ENCODE measurements at regions not wholly inside any gene's neighbourhood (a gene's known extent, or its start where the extent isn't known, plus 50 kb on each side); places are given as distances from the start of the nearest gene placed in this dataset.

DNA sequence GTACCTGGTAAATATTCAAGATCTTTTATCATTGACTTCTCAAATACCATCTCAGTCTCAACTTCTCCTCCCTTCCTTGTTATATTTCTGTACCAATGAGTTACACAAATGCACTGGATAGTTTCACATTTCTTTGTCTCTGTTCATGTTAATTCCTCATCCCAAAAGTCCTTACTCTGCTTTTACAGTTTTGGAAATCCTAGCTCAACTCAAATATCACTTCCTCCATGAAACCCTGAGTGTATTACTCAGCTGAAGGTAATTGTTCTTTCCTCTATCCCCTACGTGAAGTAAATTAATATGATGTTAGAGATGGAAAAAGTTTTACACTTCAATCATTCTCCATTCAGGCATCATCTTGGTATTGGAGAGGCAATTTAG lies 241.5 kb downstream of the TLE4 start:
- H3K9ac ChIP-seq (ENCODE audit: control insufficient read depth, extremely low read depth, insufficient read depth, low read length), result no peak overlapping the region
- TF ChIP-seq, protein P1, sequence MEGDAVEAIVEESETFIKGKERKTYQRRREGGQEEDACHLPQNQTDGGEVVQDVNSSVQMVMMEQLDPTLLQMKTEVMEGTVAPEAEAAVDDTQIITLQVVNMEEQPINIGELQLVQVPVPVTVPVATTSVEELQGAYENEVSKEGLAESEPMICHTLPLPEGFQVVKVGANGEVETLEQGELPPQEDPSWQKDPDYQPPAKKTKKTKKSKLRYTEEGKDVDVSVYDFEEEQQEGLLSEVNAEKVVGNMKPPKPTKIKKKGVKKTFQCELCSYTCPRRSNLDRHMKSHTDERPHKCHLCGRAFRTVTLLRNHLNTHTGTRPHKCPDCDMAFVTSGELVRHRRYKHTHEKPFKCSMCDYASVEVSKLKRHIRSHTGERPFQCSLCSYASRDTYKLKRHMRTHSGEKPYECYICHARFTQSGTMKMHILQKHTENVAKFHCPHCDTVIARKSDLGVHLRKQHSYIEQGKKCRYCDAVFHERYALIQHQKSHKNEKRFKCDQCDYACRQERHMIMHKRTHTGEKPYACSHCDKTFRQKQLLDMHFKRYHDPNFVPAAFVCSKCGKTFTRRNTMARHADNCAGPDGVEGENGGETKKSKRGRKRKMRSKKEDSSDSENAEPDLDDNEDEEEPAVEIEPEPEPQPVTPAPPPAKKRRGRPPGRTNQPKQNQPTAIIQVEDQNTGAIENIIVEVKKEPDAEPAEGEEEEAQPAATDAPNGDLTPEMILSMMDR (optimal IDR thresholded peaks at IDR 0.05 in 1 of 3, IDR thresholded peaks at IDR 0.05 in 1 of 3, conservative IDR thresholded peaks at IDR 0.05 in 1 of 3; ENCODE audit: extremely low read depth in 1 of 3, insufficient read depth in 2 of 3, low read length in 3 of 3), result no peak
- no peak for TF ChIP-seq EZH2 (IDR thresholded peaks at IDR 0.05; ENCODE audit: low read length)
- no peak overlapping the region for H3K27ac ChIP-seq (ENCODE audit: control insufficient read depth, insufficient read depth, low read length)
- DNase-seq (ENCODE audit: low read depth, low spot score), result no peak
- dilution Hi-C loops (cut with MboI; ENCODE audit: extremely low pct_ligation_motif_present, low sequenced_read_pairs), result no loop called here
- H3K4me2 ChIP-seq (ENCODE audit: control insufficient read depth, extremely low read depth, insufficient read depth, low read depth, low read length), result no peak overlapping the region
- no peak for FAIRE-seq
- H3K27me3 ChIP-seq (ENCODE audit: control insufficient read depth, extremely low read depth, insufficient read depth, low read length), result no peaks in the 10 kb centered on the region
- H3K9me3 ChIP-seq (ENCODE audit: control insufficient read depth, low read depth, low read length), result no peaks in the 10 kb centered on the region
- peaks cover 3% of the 10 kb centered on the region for H3K4me1 ChIP-seq (ENCODE audit: control insufficient read depth, extremely low read depth, insufficient read depth, low read length)
- no peaks in the 10 kb centered on the region for H4K20me1 ChIP-seq (ENCODE audit: control insufficient read depth, extremely low read depth, insufficient read depth, low read length)
- no peak overlapping the region for H3K4me3 ChIP-seq (ENCODE audit: control insufficient read depth in 2 of 3, extremely low read depth in 1 of 3, insufficient read depth in 2 of 3, low read depth in 1 of 3, low read length in 3 of 3)
- H3K9me1 ChIP-seq (ENCODE audit: control insufficient read depth, extremely low read depth, insufficient read depth, low read length), result no peaks in the 10 kb centered on the region
- H3K36me3 ChIP-seq (ENCODE audit: control insufficient read depth in 2 of 2, extremely low read depth in 1 of 2, insufficient read depth in 2 of 2, low read length in 2 of 2), result no peaks in the 10 kb centered on the region
- no peak overlapping the region for H2AFZ ChIP-seq (ENCODE audit: control insufficient read depth, low read length)
- H3K79me2 ChIP-seq (ENCODE audit: control insufficient read depth, insufficient read depth, low read length), result no peaks in the 10 kb centered on the region

DNA sequence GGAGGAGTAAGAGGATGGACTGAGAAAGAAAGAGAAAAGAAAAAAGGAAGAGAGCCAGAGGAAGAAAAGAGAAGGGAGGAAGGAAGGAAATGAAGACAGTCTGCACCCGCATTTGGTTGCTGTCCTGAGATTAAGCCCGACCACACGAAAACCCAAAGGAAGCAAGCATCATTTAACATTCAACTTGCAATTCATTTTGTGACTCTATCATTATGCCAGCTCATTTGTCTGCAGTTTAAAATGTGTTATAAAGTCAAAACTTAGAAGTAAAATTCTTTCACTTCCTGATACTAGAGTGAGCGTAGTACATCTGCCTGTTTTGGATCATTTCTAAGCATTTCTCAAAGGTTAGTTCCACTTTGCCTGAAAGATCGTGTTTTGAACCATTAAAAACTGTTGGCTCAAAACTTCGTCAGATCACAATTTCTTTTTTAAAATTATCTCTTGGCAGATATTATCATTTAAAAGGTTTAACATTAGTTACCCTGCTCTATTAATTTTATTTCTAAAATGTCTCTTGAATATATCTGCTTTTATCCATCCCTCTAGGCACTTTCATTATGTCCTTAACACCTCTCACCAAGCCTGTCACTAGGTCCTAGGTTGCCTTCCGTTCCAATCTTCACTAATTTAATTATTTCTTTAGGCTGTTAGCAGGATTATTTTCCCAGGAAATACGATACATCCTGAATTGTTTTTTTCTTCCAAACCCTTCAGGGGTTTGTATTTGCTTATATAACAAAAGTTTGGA lies 240.9 kb downstream of the TLE4 start:
- DNase-seq (ENCODE audit: low read depth, low spot score) (no peak), FAIRE-seq (no peak)
- Histone ChIP-seq H4K20me1 (ENCODE audit: control insufficient read depth, extremely low read depth, insufficient read depth, low read length) (no peaks in the 10 kb centered on the region), H3K9me1 (ENCODE audit: control insufficient read depth, extremely low read depth, insufficient read depth, low read length) (no peaks in the 10 kb centered on the region), H3K9me3 (ENCODE audit: control insufficient read depth, low read depth, low read length) (no peaks in the 10 kb centered on the region), H3K4me1 (ENCODE audit: control insufficient read depth, extremely low read depth, insufficient read depth, low read length) (peaks cover 3% of the 10 kb centered on the region), H2AFZ (ENCODE audit: control insufficient read depth, low read length) (no peak overlapping the region), H3K4me2 (ENCODE audit: control insufficient read depth, extremely low read depth, insufficient read depth, low read depth, low read length) (no peak overlapping the region), H3K4me3 (ENCODE audit: control insufficient read depth in 2 of 3, extremely low read depth in 1 of 3, insufficient read depth in 2 of 3, low read depth in 1 of 3, low read length in 3 of 3) (no peak overlapping the region), H3K79me2 (ENCODE audit: control insufficient read depth, insufficient read depth, low read length) (no peaks in the 10 kb centered on the region), H3K27me3 (ENCODE audit: control insufficient read depth, extremely low read depth, insufficient read depth, low read length) (no peaks in the 10 kb centered on the region), H3K36me3 (ENCODE audit: control insufficient read depth in 2 of 2, extremely low read depth in 1 of 2, insufficient read depth in 2 of 2, low read length in 2 of 2) (no peaks in the 10 kb centered on the region), H3K27ac (ENCODE audit: control insufficient read depth, insufficient read depth, low read length) (no peak overlapping the region), H3K9ac (ENCODE audit: control insufficient read depth, extremely low read depth, insufficient read depth, low read length) (no peak overlapping the region)
- dilution Hi-C loops (cut with MboI; ENCODE audit: extremely low pct_ligation_motif_present, low sequenced_read_pairs), result no loop called here
- TF ChIP-seq, protein P1 (optimal IDR thresholded peaks at IDR 0.05 in 1 of 3, IDR thresholded peaks at IDR 0.05 in 1 of 3, conservative IDR thresholded peaks at IDR 0.05 in 1 of 3; ENCODE audit: extremely low read depth in 1 of 3, insufficient read depth in 2 of 3, low read length in 3 of 3), result no peak
- no peak for TF ChIP-seq EZH2 (IDR thresholded peaks at IDR 0.05; ENCODE audit: low read length)
